Fibroblast of villous mesenchyme (primary cell): ENCODE measurements at regions not wholly inside any gene's neighbourhood (a gene's known extent, or its start where the extent isn't known, plus 50 kb on each side); places are given as distances from the start of the nearest gene placed in this dataset.

ENCODE experiments used
- DNase-seq: peaks from one replicate; pipeline ENCODE4 v3.0.0-alpha.2; 2010; ENCODE audit warnings: low read depth
- H3K4me3 ChIP-seq: 2 replicates; pipeline ENCODE4 v1.5.1; 2011; ENCODE audit warnings: low read depth, mild to moderate bottlenecking, low read length
- TF ChIP-seq, protein P1 (sequence below): IDR thresholded peaks from 2 replicates; pipeline ENCODE4 v1.5.1; 2012; ENCODE audit warnings: low read depth, mild to moderate bottlenecking, low read length; ENCODE audit not compliant: insufficient read depth

DNA sequence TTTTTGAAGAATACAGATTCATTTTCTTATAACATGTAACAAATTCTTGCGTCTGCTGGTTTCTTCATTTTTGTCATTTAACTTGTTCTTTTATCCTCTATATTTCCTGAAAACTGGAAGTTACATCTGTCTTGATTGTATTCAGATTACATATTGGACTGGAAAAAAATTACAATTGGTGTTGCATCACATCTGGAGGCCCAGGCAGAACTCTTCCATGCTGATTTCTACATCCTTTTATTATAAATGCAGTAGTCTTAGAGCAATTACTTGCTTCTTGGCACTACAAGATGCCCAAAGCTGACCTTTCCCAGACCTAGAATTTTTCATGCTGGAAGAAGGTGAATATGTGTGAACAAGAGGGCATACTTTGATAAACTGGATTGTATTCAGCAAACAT lies 460.9 kb upstream of the CNTNAP2 start:
- H3K4me3 ChIP-seq = no peak overlapping the region
- DNase-seq = no peak
- TF ChIP-seq, protein P1, sequence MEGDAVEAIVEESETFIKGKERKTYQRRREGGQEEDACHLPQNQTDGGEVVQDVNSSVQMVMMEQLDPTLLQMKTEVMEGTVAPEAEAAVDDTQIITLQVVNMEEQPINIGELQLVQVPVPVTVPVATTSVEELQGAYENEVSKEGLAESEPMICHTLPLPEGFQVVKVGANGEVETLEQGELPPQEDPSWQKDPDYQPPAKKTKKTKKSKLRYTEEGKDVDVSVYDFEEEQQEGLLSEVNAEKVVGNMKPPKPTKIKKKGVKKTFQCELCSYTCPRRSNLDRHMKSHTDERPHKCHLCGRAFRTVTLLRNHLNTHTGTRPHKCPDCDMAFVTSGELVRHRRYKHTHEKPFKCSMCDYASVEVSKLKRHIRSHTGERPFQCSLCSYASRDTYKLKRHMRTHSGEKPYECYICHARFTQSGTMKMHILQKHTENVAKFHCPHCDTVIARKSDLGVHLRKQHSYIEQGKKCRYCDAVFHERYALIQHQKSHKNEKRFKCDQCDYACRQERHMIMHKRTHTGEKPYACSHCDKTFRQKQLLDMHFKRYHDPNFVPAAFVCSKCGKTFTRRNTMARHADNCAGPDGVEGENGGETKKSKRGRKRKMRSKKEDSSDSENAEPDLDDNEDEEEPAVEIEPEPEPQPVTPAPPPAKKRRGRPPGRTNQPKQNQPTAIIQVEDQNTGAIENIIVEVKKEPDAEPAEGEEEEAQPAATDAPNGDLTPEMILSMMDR = no peak

- TF ChIP-seq, protein P1 = no peak
- DNase-seq = no peak
- H3K4me3 ChIP-seq = no peak overlapping the region
Observed at GRCh38 chr7:145645135-145645515, 471.5 kb upstream of the CNTNAP2 start.

DNA sequence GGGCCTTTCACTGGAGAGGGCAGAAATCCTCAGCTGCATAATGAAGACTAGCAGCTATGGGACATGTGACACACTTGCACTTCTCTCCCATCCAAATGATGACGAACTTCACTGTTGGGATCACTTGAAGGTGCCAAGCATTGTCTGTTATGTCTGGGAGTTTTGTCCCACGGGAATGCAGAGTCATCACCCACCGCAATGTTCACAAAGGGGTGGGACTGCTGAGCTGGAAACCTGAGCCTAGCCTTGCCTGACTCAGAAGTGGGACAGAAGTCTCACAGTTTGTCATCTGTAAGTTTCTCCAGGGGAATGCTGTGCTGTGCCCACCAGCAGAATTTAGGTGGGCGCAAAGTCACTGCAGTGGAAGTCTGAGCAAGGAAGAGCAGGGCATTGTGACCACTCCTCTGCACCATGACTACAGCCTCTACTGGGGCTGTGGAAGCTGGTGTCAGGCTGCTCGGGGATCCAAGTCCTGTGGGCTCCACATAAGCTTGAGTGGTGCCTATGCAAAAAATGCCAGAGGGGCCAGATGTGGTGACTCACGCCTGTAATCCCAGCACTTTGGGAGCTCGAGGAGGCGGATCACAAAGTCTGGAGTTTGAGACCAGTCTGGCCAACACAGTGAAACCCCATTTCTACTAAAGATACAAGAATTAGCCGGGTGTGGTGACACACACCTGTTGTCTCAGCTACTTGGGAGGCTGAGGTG lies 472.0 kb upstream of the CNTNAP2 start:
- H3K4me3 ChIP-seq = no peak overlapping the region
- TF ChIP-seq, protein P1 = no peak
- DNase-seq = no peak

DNA sequence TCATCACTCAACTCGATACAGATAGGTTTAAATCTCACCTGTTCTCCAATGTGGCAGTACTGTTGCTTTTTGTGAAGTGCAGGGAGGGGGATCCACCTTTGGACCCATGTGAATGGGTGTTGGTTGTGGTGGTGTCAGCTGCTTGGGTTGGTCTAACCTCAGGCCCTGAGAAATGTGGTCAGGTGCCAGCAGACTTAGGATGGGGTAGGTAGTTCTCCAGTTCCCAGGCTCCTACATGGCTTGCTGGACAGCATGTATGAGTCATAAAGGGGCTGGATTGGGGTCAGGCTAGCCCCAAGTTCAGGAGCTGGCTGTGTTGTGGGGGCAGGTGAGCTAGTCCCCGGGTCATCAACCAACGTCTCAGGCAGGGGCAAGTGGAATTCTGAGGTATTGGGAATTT lies 472.6 kb upstream of the CNTNAP2 start:
- H3K4me3 ChIP-seq = no peak overlapping the region
- DNase-seq = no peak
- TF ChIP-seq, protein P1 = no peak

DNA sequence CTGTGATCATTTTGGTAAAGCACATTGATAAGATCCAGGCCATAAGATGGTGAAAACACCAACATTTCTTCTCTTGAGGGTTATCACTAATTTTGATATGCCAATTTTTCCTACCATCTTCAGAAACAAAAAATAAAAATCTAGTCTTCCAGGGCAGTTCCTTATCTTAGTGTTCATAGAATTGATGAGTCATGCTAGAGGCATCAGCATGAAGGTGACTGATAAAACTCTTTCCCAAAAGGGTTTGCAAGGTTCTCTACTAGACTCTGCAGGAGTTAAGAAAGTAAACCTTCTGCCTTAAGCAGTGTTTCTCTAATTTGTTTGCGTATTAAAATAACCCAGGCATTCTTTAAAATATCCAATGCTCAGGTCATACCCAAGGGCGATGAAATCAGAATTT lies 483.1 kb upstream of the CNTNAP2 start:
- H3K4me3 ChIP-seq = no peak overlapping the region
- no peak for DNase-seq
- TF ChIP-seq, protein P1 = no peak

GRCh38 chr7:145624618-145625017 lies 492.0 kb upstream of the CNTNAP2 start:
- H3K4me3 ChIP-seq = no peak overlapping the region
- TF ChIP-seq, protein P1 = no peak
- DNase-seq = no peak

DNA sequence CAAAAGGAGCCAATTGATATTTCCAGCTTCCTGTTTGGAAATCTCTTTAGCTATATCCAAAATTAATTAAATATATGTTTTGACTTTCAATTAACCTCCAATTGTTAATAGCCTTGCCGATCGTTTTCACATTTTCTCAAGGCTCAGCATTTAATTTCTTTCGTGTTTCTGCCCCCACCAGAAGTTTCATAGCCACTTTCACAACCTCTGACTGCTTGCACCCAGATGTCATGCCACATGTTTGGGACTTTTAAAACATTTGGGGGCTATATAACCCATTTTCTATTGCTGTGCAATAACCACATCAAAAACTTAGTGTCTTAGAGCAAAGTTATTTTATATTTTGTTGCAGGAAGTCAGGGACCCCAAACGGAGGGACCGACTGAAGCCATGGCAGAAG lies 510.6 kb upstream of the CNTNAP2 start:
- no peak for DNase-seq
- TF ChIP-seq, protein P1 = no peak
- H3K4me3 ChIP-seq = no peak overlapping the region
